HT1080 (cell line): ENCODE measurements at regions not wholly inside any gene's neighbourhood (a gene's known extent, or its start where the extent isn't known, plus 50 kb on each side); places are given as distances from the start of the nearest gene placed in this dataset.

Source experiments
- DNase-seq: peaks from one replicate; pipeline ENCODE4 v3.0.0-alpha.2; 2015; ENCODE audit warnings: low read depth

- DNase-seq = no peak
These were observed 165.4 kb downstream of the CMPK2 start for GRCh38 chr2:6700335-6700734.

- DNase-seq = no peak
These were observed 161.6 kb downstream of the CMPK2 start for GRCh38 chr2:6704077-6704476.

- no peak for DNase-seq
These were observed 144.3 kb downstream of the CMPK2 start for GRCh38 chr2:6721395-6721794.

- DNase-seq = no peak
These were observed 143.1 kb downstream of the CMPK2 start for GRCh38 chr2:6722574-6722973.

- no peak for DNase-seq
These were observed 141.7 kb downstream of the CMPK2 start for GRCh38 chr2:6723865-6724604.

GRCh38 chr2:6724605-6725140 is 141.0 kb downstream of the CMPK2 start:
- no peak for DNase-seq

GRCh38 chr2:6728156-6728555 is 137.6 kb downstream of the CMPK2 start:
- DNase-seq = no peak

- DNase-seq = peak; percentile 10
These were observed 135.7 kb downstream of the CMPK2 start for GRCh38 chr2:6730003-6730402.

- DNase-seq = no peak
These were observed 134.8 kb downstream of the CMPK2 start for GRCh38 chr2:6730649-6731532.

GRCh38 chr2:6739547-6739946 is 126.2 kb downstream of the CMPK2 start:
- no peak for DNase-seq

- DNase-seq = no peak
These were observed 124.5 kb downstream of the CMPK2 start for GRCh38 chr2:6741229-6741628.

GRCh38 chr2:6744038-6744437 is 121.7 kb downstream of the CMPK2 start:
- DNase-seq = no peak

- no peak for DNase-seq
These were observed 118.3 kb downstream of the CMPK2 start for GRCh38 chr2:6747433-6747832.

GRCh38 chr2:6748406-6749067 is 117.2 kb downstream of the CMPK2 start:
- DNase-seq = no peak

- no peak for DNase-seq
These were observed 115.7 kb downstream of the CMPK2 start for GRCh38 chr2:6749962-6750361.

GRCh38 chr2:6750411-6751158 is 115.1 kb downstream of the CMPK2 start:
- DNase-seq = no peak

- no peak for DNase-seq
These were observed 111.3 kb downstream of the CMPK2 start for GRCh38 chr2:6754419-6754818.

- DNase-seq = no peak
These were observed 110.3 kb downstream of the CMPK2 start for GRCh38 chr2:6755456-6755855.

GRCh38 chr2:6757215-6757614 is 108.5 kb downstream of the CMPK2 start:
- DNase-seq = no peak

- no peak for DNase-seq
These were observed 106.0 kb downstream of the CMPK2 start for GRCh38 chr2:6759689-6760088.

- DNase-seq = no peak
These were observed 105.6 kb downstream of the CMPK2 start for GRCh38 chr2:6760132-6760531.
